ENCODE measurements at regions not wholly inside any gene's neighbourhood (a gene's known extent, or its start where the extent isn't known, plus 50 kb on each side); places are given as distances from the start of the nearest gene placed in this dataset.
"Not testable (repeated sequence)": the region's sequence is repeated elsewhere in the genome, so short reads cannot be mapped to it uniquely, and the experiment has no call there.

DNA sequence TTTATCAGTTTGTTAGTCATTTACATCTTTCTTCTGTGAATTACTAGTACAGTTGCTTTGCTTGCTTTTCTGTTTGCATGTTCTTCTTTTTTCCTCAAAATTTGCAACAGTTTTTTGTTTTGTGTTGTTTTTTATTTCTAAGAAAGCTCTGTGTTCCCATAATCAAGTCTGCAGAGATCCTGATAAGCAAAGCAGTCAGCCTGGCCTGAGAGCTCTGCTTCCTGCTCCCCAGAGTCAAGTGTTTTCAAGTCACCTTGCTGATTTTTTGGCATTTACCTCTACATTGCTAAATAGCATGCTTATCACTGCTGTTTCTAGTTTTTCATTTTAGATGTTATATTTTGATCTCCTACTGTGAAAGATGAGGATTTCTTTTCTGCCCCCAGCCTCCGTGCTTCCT, 113.2 kb downstream of the CDRT15L2 start:
- H3K27ac Mint-ChIP-seq (ENCODE audit: low read depth); H3K4me1 Mint-ChIP-seq; H3K4me3 Mint-ChIP-seq; H3K36me3 Mint-ChIP-seq (ENCODE audit: insufficient read depth); H3K27me3 Mint-ChIP-seq; H3K9me3 Mint-ChIP-seq; ATAC-seq (replicated peaks; ENCODE audit: extremely low read depth, poor library complexity, severe bottlenecking); DNase-seq (ENCODE audit: low spot score in 2 of 2): not testable (repeated sequence)

DNA sequence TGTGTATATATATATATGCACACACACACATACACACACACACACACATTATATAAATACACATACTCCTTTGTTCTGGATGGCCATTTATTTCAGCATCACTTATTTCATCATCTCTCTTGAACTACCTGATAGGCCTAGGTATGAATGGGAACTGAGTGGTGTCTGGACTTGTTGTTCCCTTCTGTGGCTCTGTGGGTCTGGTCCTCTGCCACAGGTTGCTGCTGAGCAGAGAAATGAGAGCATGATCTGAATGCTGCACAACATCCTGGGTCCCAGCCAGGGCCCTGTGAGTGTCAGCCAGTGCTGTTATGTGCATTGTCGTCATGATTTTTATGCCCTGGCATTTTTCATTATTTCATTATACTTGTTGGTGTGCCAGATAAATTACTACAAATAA, 116.3 kb downstream of the CDRT15L2 start:
- H3K4me1 Mint-ChIP-seq = peaks cover 21% of the 10 kb centered on the region
- not testable (repeated sequence) for H3K27ac Mint-ChIP-seq (ENCODE audit: low read depth); H3K27me3 Mint-ChIP-seq; H3K4me3 Mint-ChIP-seq; ATAC-seq (replicated peaks; ENCODE audit: extremely low read depth, poor library complexity, severe bottlenecking); H3K36me3 Mint-ChIP-seq (ENCODE audit: insufficient read depth); H3K9me3 Mint-ChIP-seq; DNase-seq (ENCODE audit: low spot score in 2 of 2)

DNA sequence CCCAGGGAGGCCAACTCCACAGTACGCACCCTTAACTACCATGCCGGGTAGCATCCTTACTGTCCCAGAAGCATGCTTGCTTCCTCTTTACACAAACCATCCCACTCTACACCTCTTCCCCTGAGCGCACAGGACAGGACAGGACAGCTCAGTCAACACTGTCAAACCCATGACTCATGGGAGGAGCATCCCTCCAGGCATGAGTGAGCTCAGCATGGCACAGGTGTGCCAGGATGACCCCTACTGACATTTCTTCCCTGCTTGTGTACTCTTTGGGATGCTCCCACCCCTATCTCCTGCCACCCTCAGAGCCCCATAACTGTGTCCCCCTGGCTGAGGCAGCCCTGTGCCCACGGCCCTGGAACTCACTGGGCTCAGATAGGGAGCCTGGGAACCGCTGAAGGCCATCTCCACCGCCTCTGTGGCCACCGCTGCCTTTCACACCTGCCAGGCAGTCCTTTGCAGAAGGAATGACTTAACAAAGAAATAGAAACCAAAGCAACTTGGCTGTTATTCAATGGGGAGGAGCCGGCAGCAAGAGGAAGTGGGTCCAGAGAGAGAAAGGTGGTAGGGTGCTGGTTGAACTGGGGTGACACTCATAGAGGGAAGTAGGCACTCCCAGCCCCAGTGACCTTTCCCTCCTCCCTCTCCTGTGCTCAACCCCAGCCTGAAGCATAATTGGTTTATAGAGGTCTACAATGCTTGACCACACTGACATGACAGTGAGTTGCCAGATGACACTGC, 119.1 kb downstream of the CDRT15L2 start:
- Mint-ChIP-seq H3K4me1 (peaks cover 21% of the 10 kb centered on the region), H3K4me3 (peak overlapping the region; percentile 74), H3K27ac (ENCODE audit: low read depth) (peak overlapping the region; percentile 81)
- ATAC-seq (replicated peaks; ENCODE audit: extremely low read depth, poor library complexity, severe bottlenecking) = peak; percentile 79
- H3K9me3 Mint-ChIP-seq; H3K27me3 Mint-ChIP-seq; H3K36me3 Mint-ChIP-seq (ENCODE audit: insufficient read depth): not testable (repeated sequence)
- peak in 1 of 2 donors; percentile 30 for DNase-seq (ENCODE audit: low spot score in 2 of 2)

DNA sequence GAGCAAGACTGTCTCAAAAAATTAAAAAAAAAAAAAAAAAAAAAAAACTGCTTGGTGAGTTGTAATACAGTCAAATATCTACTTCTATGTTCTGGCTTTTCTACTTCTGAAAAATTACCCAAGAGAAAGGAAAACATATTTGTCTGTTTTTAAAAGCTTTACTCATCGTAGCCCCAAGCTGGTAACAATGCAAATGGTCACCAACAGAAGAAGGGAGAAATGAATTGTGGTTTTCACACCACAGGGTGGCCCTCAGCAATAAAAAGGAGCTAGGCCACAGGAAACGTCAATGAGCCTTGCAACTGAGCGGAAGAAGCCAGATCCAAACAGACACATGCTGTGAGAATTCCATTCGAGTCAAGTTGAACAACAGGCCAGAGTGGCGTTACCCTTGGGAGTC, 121.0 kb downstream of the CDRT15L2 start:
- H3K36me3 Mint-ChIP-seq (ENCODE audit: insufficient read depth); H3K27ac Mint-ChIP-seq (ENCODE audit: low read depth); H3K4me3 Mint-ChIP-seq; H3K27me3 Mint-ChIP-seq; H3K9me3 Mint-ChIP-seq; DNase-seq (ENCODE audit: low spot score in 2 of 2): not testable (repeated sequence)
- H3K4me1 Mint-ChIP-seq = peaks cover 17% of the 10 kb centered on the region
- peak; percentile 16 for ATAC-seq (replicated peaks; ENCODE audit: extremely low read depth, poor library complexity, severe bottlenecking)

DNA sequence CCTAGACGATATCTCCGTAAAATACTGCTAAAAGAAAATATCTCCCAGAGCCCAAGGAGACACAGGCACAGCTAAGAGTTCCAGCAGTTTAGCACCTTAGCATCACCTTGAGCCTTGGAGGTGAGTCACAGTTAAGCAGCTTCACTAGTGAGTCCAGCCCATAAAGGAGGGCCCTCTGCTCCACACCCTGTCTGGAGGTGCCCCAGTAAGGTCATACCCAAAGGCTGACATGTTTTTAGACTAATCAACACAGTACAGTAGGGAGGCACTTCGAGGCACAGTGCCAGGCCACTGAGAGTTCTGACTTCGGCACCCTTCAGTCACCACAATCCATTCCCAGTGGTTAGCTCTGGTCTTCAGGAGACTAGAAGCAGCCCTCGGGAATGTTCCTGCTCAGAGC, 121.8 kb downstream of the CDRT15L2 start:
- not testable (repeated sequence) for ATAC-seq (replicated peaks; ENCODE audit: extremely low read depth, poor library complexity, severe bottlenecking); H3K27ac Mint-ChIP-seq (ENCODE audit: low read depth)

DNA sequence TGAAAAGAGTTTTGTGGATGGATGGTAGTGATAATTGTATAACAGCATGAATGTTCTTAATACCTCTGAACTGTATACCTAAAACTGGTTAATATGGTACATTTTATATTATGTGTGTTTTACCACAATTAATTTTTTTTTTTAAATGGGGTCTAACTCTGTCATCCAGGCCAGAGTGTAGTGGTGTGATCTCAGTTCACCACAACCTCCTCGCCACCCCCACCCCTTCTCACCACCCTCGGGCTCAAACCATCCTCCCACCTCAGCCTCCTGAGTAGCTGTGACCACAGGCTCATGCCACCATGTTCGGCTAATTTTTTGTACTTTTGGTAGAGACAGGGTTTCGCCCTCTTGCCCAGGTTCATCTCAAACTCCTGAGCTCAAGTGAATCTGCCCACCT, 123.2 kb downstream of the CDRT15L2 start:
- Mint-ChIP-seq H3K27ac (ENCODE audit: low read depth) (no peak overlapping the region), H3K27me3 (no peaks in the 10 kb centered on the region), H3K36me3 (ENCODE audit: insufficient read depth) (peaks cover 2% of the 10 kb centered on the region), H3K4me1 (peaks cover 14% of the 10 kb centered on the region), H3K4me3 (no peak overlapping the region), H3K9me3 (no peaks in the 10 kb centered on the region)
- ATAC-seq (replicated peaks; ENCODE audit: extremely low read depth, poor library complexity, severe bottlenecking) (peak; percentile 20), DNase-seq (ENCODE audit: low spot score in 2 of 2) (no peak)

More for the DNA sequence above, 121.8 kb downstream of the CDRT15L2 start:
- not testable (repeated sequence) for H3K27me3 Mint-ChIP-seq; H3K4me3 Mint-ChIP-seq; H3K9me3 Mint-ChIP-seq; H3K36me3 Mint-ChIP-seq (ENCODE audit: insufficient read depth); DNase-seq (ENCODE audit: low spot score in 2 of 2)
- H3K4me1 Mint-ChIP-seq = peaks cover 14% of the 10 kb centered on the region

DNA sequence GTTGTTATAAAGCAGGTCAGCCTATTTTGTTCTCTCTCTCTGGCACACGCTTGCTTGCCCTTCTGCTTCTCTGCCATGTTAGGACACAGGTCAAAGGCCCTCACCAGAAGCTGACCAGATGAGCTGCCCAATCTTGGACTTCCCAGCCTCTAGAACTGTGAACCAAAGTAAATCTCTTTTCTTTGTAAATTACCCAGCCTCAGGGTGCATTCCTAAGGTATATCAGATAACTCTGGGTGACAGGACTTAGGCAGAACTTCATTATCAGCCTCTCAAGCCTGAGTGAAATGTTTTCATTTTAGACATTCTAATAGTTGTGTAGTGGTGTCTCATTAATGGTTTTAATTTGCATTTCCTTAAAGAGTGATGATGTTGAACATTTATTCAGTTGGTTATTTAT, 124.3 kb downstream of the CDRT15L2 start:
- peaks cover 2% of the 10 kb centered on the region for H3K36me3 Mint-ChIP-seq (ENCODE audit: insufficient read depth)
- ATAC-seq (replicated peaks; ENCODE audit: extremely low read depth, poor library complexity, severe bottlenecking) (no peak), DNase-seq (ENCODE audit: low spot score in 2 of 2) (no peak)

DNA sequence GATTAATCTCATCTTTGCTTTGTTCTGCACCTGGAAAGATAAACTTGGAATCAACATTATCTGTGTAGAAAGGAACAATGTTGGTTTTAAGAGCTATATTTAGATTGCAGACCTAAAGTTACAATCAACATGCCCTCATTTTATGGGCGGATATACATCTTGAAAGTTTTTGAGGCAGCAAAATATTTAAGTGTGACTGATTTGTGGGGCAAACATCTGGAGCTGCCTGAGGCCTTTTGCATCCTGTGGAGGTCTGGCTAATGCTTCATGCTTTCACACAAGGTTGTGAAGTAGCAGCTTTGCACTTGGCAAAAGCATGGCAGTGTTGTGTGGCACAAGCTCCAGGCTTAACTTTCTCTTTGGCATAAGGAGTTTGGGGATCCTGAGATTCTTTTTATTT, 125.7 kb downstream of the CDRT15L2 start:
- not testable (repeated sequence) for ATAC-seq (replicated peaks; ENCODE audit: extremely low read depth, poor library complexity, severe bottlenecking)

More for the DNA sequence above, 124.3 kb downstream of the CDRT15L2 start:
- Mint-ChIP-seq H3K4me3 (no peak overlapping the region), H3K27me3 (no peaks in the 10 kb centered on the region), H3K4me1 (peaks cover 9% of the 10 kb centered on the region), H3K27ac (ENCODE audit: low read depth) (no peak overlapping the region), H3K9me3 (no peaks in the 10 kb centered on the region)

DNA sequence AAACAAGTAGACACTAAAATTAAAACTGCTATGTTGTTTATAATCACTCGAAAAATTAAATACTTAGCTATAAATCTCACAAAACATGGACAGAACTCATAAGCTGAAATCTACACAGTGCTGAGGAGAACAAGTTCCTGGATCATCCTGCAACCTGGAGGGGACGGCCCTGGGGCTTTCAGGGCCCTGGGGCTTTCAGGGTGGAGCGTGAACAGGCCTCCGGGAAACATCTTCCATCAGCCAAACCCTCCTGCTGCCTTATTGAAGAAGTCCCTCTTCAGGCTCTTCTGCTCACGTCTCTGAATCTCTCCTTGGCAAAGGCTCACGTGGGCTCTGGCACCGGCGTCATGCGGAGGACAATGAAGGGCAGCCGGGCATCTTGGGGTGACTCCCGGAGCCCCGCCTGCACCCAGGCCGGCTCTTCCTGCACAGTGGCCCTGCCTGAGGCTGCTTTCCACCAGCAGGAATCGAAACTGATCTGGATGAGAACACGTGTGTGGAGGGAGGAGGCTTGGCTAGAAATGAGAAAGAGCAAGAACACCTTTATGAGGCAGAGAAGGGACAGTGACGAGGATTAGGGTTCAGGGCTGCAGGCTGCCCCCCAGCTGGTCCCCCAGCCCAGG, 127.3 kb downstream of the CDRT15L2 start:
- Mint-ChIP-seq H3K27ac (ENCODE audit: low read depth) (no peak overlapping the region), H3K36me3 (ENCODE audit: insufficient read depth) (peaks cover 1% of the 10 kb centered on the region), H3K27me3 (no peaks in the 10 kb centered on the region), H3K4me1 (no peaks in the 10 kb centered on the region), H3K4me3 (no peak overlapping the region), H3K9me3 (no peaks in the 10 kb centered on the region)
- DNase-seq (ENCODE audit: low spot score in 2 of 2) = no peak
- ATAC-seq (replicated peaks; ENCODE audit: extremely low read depth, poor library complexity, severe bottlenecking) = no peak

More for the DNA sequence above, 125.7 kb downstream of the CDRT15L2 start:
- not testable (repeated sequence) for H3K36me3 Mint-ChIP-seq (ENCODE audit: insufficient read depth); H3K4me3 Mint-ChIP-seq; H3K27ac Mint-ChIP-seq (ENCODE audit: low read depth); H3K27me3 Mint-ChIP-seq; H3K9me3 Mint-ChIP-seq; DNase-seq (ENCODE audit: low spot score in 2 of 2); H3K4me1 Mint-ChIP-seq

DNA sequence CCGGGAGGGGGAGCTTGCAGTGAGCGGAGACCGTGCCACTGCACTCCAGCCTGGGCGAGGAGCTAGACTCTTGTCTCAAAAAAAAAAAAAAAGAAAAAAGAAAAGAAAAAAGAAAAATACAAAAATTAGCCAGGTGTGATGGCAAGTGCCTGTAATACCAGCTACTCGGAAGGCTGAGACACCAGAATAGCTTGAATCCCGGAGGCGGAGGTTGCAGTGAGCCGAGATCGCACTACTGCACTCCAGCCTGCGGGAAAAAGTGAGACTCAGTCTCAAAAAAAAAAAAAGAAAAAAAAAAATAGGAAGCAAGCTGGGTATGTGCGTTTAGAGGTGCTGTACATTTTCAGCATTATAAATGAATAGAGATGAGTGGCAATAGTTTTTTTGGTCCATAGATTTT, 129.3 kb downstream of the CDRT15L2 start:
- not testable (repeated sequence) for H3K27me3 Mint-ChIP-seq; H3K4me1 Mint-ChIP-seq; DNase-seq (ENCODE audit: low spot score in 2 of 2); H3K4me3 Mint-ChIP-seq; H3K9me3 Mint-ChIP-seq; ATAC-seq (replicated peaks; ENCODE audit: extremely low read depth, poor library complexity, severe bottlenecking); H3K36me3 Mint-ChIP-seq (ENCODE audit: insufficient read depth); H3K27ac Mint-ChIP-seq (ENCODE audit: low read depth)

DNA sequence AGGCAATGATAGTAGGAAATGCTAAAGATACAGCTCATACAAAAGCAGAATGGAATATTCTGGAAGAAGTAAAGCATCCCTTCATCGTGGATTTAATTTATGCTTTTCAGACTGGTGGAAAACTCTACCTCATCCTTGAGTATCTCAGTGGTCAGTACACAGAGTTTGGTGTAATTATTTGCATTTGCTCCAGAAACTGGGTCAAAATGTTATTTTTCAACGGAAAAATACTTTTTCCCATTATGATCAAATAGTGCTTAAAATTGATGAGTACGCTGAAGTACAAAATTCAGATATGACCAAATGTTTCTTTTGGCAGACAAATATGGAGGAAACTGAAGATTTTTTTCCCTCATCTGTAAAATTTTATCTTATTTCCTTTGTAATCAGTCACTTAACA, 137.0 kb downstream of the CDRT15L2 start:
- H3K4me3 Mint-ChIP-seq; DNase-seq (ENCODE audit: low spot score in 2 of 2); ATAC-seq (replicated peaks; ENCODE audit: extremely low read depth, poor library complexity, severe bottlenecking); H3K27ac Mint-ChIP-seq (ENCODE audit: low read depth); H3K9me3 Mint-ChIP-seq; H3K36me3 Mint-ChIP-seq (ENCODE audit: insufficient read depth); H3K4me1 Mint-ChIP-seq; H3K27me3 Mint-ChIP-seq: not testable (repeated sequence)

DNA sequence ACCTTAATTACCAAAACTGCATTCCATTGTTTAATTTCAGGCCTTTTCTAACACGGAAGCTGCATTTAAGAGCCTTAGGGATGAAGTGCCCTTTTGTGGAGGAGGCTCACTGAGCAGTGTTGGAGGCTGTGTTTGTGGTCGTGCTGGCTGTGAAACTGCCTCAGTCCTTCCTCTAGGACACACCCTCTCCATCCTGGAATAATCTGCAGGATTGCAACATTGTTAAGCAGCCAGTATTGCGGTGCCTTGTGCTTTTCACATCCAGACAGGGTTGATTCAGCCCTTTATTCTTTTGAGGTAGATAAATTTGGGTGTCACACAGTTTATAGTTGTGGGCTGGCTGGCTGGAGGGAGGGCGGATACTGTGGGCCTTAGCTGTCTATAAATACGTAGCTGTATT, 141.6 kb downstream of the CDRT15L2 start:
- Mint-ChIP-seq H3K4me1 (no peaks in the 10 kb centered on the region), H3K9me3 (no peaks in the 10 kb centered on the region), H3K4me3 (no peak overlapping the region), H3K27ac (ENCODE audit: low read depth) (no peak overlapping the region), H3K36me3 (ENCODE audit: insufficient read depth) (no peaks in the 10 kb centered on the region), H3K27me3 (peaks cover 10% of the 10 kb centered on the region)
- DNase-seq (ENCODE audit: low spot score in 2 of 2) = no peak
- ATAC-seq (replicated peaks; ENCODE audit: extremely low read depth, poor library complexity, severe bottlenecking) = no peak

DNA sequence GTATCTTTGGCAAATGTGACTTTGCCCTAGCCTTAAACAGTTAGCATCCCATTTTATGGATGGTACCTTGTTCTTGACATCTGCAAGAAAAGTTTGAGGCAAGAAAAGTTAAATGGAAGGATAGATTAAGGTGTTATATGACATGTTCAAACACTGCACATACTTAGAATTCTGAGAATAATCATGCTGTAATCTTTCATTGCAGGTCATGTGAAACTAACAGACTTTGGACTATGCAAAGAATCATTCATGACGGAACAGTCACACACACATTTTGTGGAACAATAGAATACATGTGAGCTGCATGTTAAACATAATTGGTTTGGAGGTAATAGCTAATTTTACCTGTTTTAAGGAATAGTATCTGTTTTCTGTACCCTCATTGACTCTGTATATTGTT, 144.9 kb downstream of the CDRT15L2 start:
- not testable (repeated sequence) for H3K4me3 Mint-ChIP-seq; H3K9me3 Mint-ChIP-seq; DNase-seq (ENCODE audit: low spot score in 2 of 2); ATAC-seq (replicated peaks; ENCODE audit: extremely low read depth, poor library complexity, severe bottlenecking); H3K4me1 Mint-ChIP-seq; H3K27ac Mint-ChIP-seq (ENCODE audit: low read depth); H3K36me3 Mint-ChIP-seq (ENCODE audit: insufficient read depth)
- H3K27me3 Mint-ChIP-seq = peaks cover 31% of the 10 kb centered on the region

Measured in central memory CD8-positive, alpha-beta T cell (primary cell).